ENCODE measurements at regions not wholly inside any gene's neighbourhood (a gene's known extent, or its start where the extent isn't known, plus 50 kb on each side); places are given as distances from the start of the nearest gene placed in this dataset.
A peak's percentile ranks its signal among the peaks of the same experiment; 100 is the strongest.
"Not testable (repeated sequence)": the region's sequence is repeated elsewhere in the genome, so short reads cannot be mapped to it uniquely, and the experiment has no call there.

- Histone ChIP-seq H3F3A (ENCODE audit: low read length, unreplicated experiment) (no peaks in the 10 kb centered on the region), H3K9me3 (ENCODE audit: low read length) (no peaks in the 10 kb centered on the region), H3K4me3 (ENCODE audit: low read length) (no peak overlapping the region), H3K36me3 (ENCODE audit: low read depth, low read length) (no peaks in the 10 kb centered on the region), H3K27ac (ENCODE audit: low read length) (no peak overlapping the region), H2AFZ (ENCODE audit: low read length) (no peak overlapping the region), H4K20me1 (ENCODE audit: low read length) (no peaks in the 10 kb centered on the region), H3K4me2 (ENCODE audit: low read length) (no peak overlapping the region), H3K79me2 (ENCODE audit: low read length) (no peaks in the 10 kb centered on the region), H3K4me1 (ENCODE audit: insufficient read depth, low read length) (no peaks in the 10 kb centered on the region), H3K27me3 (ENCODE audit: low read length) (no peaks in the 10 kb centered on the region), H3K9ac (ENCODE audit: low read length) (no peak overlapping the region), H3K9me2 (replicated peaks; ENCODE audit: low read length) (no peaks in the 10 kb centered on the region)
- ChIA-PET POLR2A (ENCODE audit: unreplicated experiment) (interaction anchor here (0.5 kb wide), 1 partner anchor 37 kb away, joined by 3 read pairs; no protein-coding TSS in a partner anchor), CTCF (no interaction called here)
- no TSS peak for BruUV-seq (replicated peaks)
- DNase-seq (peak; percentile 17), ATAC-seq (no peak)
- TF ChIP-seq EZH2phosphoT487 (IDR thresholded peaks at IDR 0.05; ENCODE audit: borderline replicate concordance, low read length), result no peak
- TF ChIP-seq EZH2 (IDR thresholded peaks at IDR 0.05; ENCODE audit: low read length, unreplicated experiment), result no peak
- no peak for TF ChIP-seq CTCF (conservative IDR thresholded peaks at IDR 0.05; ENCODE audit: low read depth, low read length)
- intact Hi-C loops (cut with micrococcal nuclease), result no loop called here
Observed at GRCh38 chr10:89981891-89982290, 280.5 kb downstream of the KIF20B start.

- Histone ChIP-seq H3K79me2 (ENCODE audit: low read length) (no peaks in the 10 kb centered on the region), H3K27ac (ENCODE audit: low read length) (no peak overlapping the region), H3F3A (ENCODE audit: low read length, unreplicated experiment) (no peaks in the 10 kb centered on the region), H3K9me2 (replicated peaks; ENCODE audit: low read length) (no peaks in the 10 kb centered on the region), H3K9me3 (ENCODE audit: low read length) (no peaks in the 10 kb centered on the region), H3K36me3 (ENCODE audit: low read depth, low read length) (no peaks in the 10 kb centered on the region), H3K4me3 (ENCODE audit: low read length) (no peak overlapping the region), H2AFZ (ENCODE audit: low read length) (no peak overlapping the region), H3K27me3 (ENCODE audit: low read length) (no peaks in the 10 kb centered on the region), H3K9ac (ENCODE audit: low read length) (no peak overlapping the region), H3K4me2 (ENCODE audit: low read length) (no peak overlapping the region), H3K4me1 (ENCODE audit: insufficient read depth, low read length) (no peaks in the 10 kb centered on the region), H4K20me1 (ENCODE audit: low read length) (no peaks in the 10 kb centered on the region)
- intact Hi-C loops (cut with micrococcal nuclease), result no loop called here
- DNase-seq (no peak), ATAC-seq (no peak)
- BruUV-seq (replicated peaks), result no TSS peak
- TF ChIP-seq EZH2 (IDR thresholded peaks at IDR 0.05; ENCODE audit: low read length, unreplicated experiment) (no peak), CTCF (conservative IDR thresholded peaks at IDR 0.05; ENCODE audit: low read depth, low read length) (no peak), EZH2phosphoT487 (IDR thresholded peaks at IDR 0.05; ENCODE audit: borderline replicate concordance, low read length) (no peak)
- CTCF ChIA-PET, result no interaction called here
- POLR2A ChIA-PET (ENCODE audit: unreplicated experiment), result no interaction called here
Observed at GRCh38 chr10:89985446-89985845, 284.1 kb downstream of the KIF20B start.

GRCh38 chr10:89988361-89988760 lies 287.0 kb downstream of the KIF20B start:
- H3F3A ChIP-seq (ENCODE audit: low read length, unreplicated experiment); H3K27me3 ChIP-seq (ENCODE audit: low read length); H3K27ac ChIP-seq (ENCODE audit: low read length); H3K4me1 ChIP-seq (ENCODE audit: insufficient read depth, low read length); intact Hi-C loops (cut with micrococcal nuclease); ATAC-seq; H4K20me1 ChIP-seq (ENCODE audit: low read length); H3K9me3 ChIP-seq (ENCODE audit: low read length); H3K4me2 ChIP-seq (ENCODE audit: low read length); H3K4me3 ChIP-seq (ENCODE audit: low read length); CTCF ChIA-PET; POLR2A ChIA-PET (ENCODE audit: unreplicated experiment); DNase-seq; H2AFZ ChIP-seq (ENCODE audit: low read length); H3K36me3 ChIP-seq (ENCODE audit: low read depth, low read length); H3K9ac ChIP-seq (ENCODE audit: low read length); BruUV-seq (replicated peaks); H3K79me2 ChIP-seq (ENCODE audit: low read length); H3K9me2 ChIP-seq (replicated peaks; ENCODE audit: low read length): not testable (repeated sequence)
